Spleen (tissue), 7 donors: ENCODE measurements at regions not wholly inside any gene's neighbourhood (a gene's known extent, or its start where the extent isn't known, plus 50 kb on each side); places are given as distances from the start of the nearest gene placed in this dataset.

Experiments used
- CTCF ChIP-seq, 11 experiments: fragments of 200-600 bp in 7 of 11; fragments of 450-650 bp in 4 of 11; sonication (generic) in 4 of 11; IDR thresholded peaks in 8 of 11; conservative IDR thresholded peaks in 3 of 11; 1 replicate in 7 of 11; 2 replicates in 4 of 11; pipeline versions ENCODE4 v1.4.0 to v1.8.0; 2016 to 2021; ENCODE audit warnings: antibody characterized with exemption in 11 of 11, inconsistent platforms in 4 of 11, mild to moderate bottlenecking in 1 of 11
- POLR2A ChIP-seq, 3 donors: fragments of 450-650 bp; IDR thresholded peaks; one replicate each; pipeline ENCODE4 v1.5.1; 2017; ENCODE audit warnings: antibody characterized with exemption in 3 of 3, mild to moderate bottlenecking in 1 of 3
- donor health status: DM: no; HTN: no; CAD: no; lungs with moderate emphysema.
- donor health status: DM: no; HTN: no; CAD: no.
- donor health status: DM: no; HTN: no; CAD: no.

GRCh38 chr7:1349351-1349761 lies 109.9 kb downstream of the MICALL2 start:
- no peak for TF ChIP-seq CTCF (IDR thresholded peaks at IDR 0.05 in 8 of 11, conservative IDR thresholded peaks at IDR 0.05 in 3 of 11)
- TF ChIP-seq POLR2A (IDR thresholded peaks at IDR 0.05), result no peak
